GM19372 (cell line): ENCODE measurements at regions not wholly inside any gene's neighbourhood (a gene's known extent, or its start where the extent isn't known, plus 50 kb on each side); places are given as distances from the start of the nearest gene placed in this dataset.

Source experiments
- ATAC-seq: cut with Tn5 transposase; IDR thresholded peaks from one replicate; pipeline ENCODE4 v1.9.1; 2021; ENCODE audit warnings: mild to moderate bottlenecking, low read depth, moderate library complexity; ENCODE audit not compliant: unreplicated experiment

DNA sequence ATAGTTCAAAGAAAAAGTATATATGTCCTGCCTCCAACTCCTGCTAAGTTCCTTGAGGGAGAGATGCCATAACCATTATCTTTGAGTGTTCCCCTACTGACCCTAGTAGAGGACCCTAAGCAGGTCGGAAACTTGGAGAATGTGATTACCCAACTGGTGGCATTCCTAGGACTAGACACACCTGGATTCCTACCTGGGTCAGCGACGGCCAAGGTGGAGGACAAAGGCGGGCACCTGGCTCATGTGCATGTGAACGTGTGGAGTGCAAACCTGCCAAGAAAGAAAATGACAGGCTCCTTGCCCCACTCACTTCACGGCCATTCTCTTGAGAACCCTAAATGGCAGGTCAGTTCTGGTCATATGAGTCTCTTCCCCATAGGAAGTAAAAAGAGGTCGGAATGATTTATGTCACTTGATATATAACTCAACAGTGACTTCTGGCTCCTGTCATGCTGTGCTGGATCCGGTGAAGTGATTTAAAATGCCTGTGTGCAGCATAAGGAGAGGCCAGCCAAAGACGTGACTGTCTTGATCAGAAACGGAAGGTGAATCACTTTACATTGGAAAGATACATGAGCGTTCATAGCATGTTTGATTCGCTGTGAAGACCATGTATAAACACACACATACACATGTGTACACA lies 371.6 kb downstream of the EIPR1 start:
- ATAC-seq, result no peak

DNA sequence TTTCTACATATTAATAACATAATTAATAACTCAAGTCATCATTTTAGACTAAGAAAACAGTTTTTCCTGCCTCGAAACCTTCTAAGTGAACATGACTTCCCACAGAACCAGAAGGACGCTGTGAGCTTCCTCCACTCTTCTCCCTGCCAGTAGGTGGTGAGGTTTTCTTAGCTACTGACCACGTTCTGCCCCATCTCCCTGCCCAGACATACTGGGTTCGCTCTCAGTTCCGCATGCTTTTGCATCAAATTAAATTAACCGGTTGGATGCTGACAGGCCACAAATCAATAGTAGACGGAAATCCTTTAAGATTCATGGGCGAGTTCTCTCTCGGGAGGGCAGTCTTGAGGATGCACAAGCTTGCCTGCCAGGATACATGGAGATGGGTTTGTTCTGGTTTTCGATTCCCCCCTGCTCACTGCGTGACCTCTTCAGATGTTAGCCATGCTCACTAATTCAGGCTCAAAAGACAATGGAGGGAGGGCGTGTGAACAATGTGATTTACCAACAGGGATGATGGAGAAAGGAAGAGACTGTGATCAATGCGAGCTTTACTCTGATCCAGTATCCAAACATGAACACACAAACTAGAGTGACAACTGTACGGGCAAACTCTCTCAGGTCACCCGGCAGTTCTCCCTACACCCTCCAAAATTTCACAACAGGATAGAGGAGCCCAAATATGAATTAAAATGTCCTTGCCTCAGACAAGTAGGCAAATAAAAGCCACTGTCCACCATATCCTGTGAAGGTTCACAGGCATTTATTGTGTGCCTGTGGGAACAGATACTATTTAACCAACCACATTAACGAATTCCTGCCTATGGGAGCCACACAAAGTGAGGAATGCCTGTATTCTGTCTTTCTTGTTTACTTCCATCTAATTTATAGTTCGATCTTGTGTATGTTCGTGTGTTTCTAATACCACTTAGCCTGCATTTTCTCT lies 375.7 kb downstream of the EIPR1 start:
- ATAC-seq, result no peak

DNA sequence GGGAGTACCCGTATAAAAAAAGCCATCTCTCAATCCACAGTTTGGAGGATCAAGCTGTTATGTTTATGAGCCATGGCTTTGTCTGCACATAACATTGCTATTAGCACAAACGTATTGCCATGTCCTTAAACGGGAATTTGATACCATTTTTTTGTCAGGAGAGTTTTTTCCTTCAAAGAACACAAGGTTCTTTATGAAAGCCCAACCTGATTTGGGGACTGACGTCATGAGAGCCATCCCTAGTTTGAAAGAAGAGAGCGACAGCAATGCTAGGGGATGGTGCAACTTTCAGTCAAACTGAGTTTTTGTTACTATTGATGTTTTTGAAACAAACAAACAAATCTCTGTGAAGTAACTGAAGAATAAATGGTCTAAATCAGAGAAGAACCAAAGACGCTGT lies 376.6 kb downstream of the EIPR1 start:
- ATAC-seq, result no peak

GRCh38 chr2:3000125-3000524 lies 377.5 kb downstream of the EIPR1 start:
- no peak for ATAC-seq

DNA sequence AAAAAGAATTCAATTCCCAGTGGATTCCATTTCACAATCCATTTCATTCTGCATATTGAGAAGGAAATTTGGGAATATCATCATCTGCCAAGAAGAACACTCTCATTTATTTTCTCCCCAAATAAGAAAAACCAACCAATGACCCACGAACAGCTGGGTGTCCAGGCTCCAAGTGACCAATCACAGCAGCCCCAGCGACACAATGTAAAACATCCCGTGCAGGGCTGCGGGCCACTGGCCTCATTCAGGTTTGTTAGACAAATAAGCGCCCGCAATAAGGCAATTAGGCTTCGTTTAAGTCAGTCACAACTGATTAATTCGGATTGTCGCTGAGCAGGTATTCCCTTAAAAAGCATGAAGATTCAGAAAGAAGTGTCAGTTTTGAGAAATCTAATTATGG lies 378.6 kb downstream of the EIPR1 start:
- no peak for ATAC-seq

DNA sequence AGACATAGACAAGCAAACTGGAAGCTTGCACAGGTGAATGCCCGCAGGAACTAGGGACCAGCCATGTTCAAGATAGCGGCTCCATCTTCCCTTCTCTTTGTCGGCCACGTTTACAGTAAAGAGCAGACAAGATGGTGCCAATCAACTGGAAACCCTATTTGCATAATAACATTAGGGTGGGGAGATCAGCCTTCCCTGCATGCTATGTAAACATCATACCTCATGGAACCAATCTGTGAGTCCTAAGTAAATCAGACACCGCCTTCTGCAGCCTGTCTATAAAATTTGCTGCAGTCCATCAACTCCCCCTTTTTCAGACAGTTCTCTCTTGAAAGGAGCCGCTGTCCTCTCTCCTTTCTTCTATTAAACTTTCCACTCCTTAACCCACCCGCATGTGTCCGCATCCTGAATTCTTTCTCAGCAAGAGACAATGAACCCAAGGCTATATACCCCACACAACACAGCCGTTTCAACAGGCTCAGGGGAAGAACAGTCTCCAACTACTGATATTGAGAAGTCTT lies 384.4 kb downstream of the EIPR1 start:
- no peak for ATAC-seq

DNA sequence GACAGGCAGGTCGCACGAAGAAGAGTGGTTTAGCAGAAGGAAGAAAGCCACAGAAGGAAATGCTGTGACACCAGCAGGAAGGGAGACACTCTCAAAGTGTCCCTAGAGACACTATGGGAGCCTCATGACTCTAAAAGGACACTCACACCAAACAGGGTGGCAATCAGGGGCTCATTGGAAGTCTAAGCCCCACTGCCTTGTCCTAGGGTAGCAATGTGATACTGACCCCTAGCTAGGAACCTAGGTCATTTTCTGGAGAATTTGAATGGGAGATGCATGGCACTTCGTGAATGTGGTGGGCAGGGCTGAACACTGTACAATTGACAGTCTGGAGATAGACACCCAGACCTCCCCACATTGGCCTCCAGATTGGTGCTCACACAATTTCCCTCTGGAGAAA lies 385.0 kb downstream of the EIPR1 start:
- no peak for ATAC-seq

DNA sequence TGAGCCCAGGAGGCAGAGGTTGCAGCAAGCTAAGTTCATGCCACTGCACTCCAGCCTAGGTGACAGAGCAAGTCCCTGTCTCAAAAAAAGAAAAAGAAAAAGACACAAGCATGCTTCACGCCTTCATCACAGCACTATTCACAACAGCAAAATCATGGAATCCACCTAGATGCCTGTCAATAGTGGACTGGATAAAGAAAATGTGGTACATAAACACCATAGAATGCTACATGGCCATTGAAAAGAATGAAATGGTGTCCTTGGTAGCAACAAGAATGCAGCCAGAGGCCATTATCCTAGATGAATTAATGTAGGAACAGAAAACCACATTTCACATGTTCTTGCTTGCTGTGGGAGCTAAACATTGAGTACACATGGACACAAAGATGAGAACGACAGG lies 392.6 kb downstream of the EIPR1 start:
- ATAC-seq, result no peak

- no peak for ATAC-seq
These were observed 396.6 kb downstream of the EIPR1 start for GRCh38 chr2:2981000-2981399.

DNA sequence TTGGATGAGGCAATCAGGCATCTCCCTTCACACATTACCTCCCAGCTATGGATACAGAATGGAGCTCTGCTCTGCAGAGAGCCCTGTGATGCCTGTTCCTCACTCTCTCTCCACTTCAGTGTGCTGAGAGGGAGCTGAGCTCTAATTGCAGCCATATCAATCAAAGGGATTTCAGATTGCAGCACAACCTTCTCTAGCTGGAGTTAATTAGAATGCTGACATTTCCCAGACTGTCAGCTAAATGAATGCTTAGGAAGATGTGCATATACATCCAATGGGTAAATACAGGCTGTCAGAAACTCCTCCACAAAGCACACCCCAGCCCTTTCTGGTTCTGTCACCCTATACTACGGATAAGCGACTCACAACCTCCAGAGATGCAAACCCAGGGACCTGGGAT lies 402.6 kb downstream of the EIPR1 start:
- no peak for ATAC-seq

DNA sequence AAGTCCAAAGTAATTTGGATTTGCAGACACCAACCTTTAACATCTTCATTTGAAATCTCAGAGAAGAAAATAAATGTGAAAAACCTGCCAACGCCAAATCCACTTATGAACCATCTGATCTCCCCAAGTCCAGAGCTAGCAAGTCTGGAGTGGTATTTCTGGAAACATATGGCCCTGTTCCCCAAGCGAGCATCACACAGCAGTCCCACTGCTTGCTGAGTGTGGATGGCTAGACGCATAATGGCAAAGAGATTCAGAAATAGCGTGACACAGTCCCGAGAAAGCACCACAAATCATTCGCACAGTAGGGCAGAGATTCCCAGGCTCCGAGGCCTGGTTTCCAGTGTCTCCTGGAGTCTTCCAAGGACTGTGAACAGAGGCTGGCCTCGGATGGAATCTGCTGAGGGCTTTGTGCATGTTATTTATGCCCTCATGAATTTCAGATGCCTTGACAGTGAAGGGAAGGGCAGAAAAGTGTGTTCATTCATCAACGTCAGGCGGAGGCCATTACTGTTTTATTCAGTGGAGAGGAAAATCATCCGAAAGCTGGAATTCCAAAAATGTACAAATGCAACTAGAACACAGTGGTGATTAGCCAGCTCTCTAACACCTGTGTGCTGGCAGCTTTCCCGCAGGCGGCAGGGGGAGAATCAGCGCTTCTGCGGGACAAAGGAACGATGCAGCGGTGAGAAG lies 417.0 kb downstream of the EIPR1 start:
- ATAC-seq, result no peak

- ATAC-seq, result no peak
These were observed 427.1 kb downstream of the EIPR1 start for GRCh38 chr2:2950403-2950952.

DNA sequence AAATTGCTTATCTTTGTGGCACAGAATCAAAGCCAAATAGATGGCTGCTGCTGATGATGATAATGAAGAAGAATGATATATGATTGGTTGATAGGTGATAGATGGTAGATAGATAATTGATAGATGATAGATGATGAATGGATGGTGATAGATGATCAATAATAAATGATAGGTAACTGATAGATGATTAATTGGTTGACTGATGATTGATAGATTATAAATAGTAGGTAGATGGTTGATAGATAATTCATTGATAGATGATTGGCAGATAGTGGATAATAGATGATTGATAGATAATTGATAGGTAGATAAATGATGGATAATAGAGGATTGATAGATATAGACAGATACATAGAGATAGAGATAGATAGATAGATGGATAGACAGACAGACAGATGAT lies 430.2 kb downstream of the EIPR1 start:
- no peak for ATAC-seq

DNA sequence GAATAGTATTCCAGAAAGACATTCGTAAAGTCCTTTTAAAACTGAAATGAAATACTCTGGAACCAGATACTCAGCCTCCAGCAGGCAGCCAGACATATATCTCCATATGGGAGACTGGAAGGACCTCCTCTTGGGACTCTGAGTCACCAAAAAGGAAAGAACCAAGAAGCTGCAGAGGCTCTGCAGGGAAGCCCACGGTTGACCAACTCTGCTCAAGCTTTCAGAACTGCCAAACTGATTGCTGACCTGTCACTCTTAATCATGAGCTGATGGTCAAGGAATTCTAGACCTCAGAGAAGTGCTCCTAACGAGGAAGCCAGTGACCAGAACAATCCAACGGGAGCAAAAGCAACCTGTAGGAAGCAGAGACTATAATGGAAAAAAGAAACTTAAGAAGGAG lies 434.7 kb downstream of the EIPR1 start:
- ATAC-seq, result no peak

- ATAC-seq, result no peak
These were observed 435.4 kb downstream of the EIPR1 start for GRCh38 chr2:2942225-2942624.

DNA sequence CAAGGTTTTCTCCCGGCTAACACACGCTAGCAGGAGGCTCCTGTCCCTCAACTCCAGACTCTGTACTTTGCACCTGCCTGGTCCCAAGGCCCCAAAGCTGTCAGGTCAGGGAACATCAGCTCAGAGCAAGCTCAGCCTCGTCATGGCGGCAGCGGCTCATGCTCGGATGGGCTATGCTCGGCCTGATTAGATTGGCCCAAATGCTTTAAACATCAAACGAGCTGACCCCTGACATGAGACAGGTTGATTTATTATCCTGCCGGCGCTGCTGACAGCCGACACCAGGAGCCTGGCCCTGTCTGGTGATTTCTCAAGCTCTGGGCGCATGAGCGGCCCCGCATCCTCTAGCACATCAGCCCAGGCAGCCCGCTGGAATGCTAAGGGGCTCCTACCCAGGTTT lies 436.4 kb downstream of the EIPR1 start:
- no peak for ATAC-seq

DNA sequence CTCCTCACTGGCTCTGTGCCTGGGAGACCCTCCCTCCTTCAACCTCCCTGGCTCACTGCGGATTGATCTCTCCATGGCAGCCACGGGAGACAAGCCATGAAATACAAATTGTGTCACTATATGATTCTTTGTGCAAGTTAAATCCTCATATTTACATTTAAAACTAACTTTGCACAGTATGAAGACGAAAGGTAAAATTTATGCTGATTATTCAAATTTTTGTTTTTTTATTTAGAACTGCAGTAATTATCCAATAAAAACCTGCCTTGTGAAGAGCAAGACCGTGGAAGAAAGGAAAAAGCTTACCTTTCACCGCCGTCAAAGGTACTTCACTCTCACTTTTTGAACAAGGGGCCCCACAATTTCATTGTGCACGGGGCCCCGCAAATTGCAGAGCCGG lies 436.9 kb downstream of the EIPR1 start:
- no peak for ATAC-seq

DNA sequence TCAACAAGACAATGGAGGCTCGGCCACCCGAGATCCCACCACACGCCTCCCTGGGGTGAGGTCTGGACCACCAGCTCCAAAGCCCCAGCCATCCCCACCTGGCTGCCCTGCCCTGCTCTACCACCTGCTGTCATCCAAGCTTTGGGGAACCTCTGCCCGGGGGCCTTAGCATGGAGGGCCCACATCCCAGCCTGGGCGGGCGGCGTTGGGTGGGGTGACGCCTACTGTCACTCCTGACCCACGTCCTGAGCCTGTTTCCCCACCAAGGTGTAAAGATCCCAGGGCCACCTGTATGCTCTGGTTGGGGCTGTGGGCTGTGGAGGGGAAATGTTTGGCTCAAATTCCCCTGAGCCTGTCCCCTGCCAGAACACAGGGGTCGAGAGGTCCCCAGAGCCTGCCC lies 437.6 kb downstream of the EIPR1 start:
- no peak for ATAC-seq

DNA sequence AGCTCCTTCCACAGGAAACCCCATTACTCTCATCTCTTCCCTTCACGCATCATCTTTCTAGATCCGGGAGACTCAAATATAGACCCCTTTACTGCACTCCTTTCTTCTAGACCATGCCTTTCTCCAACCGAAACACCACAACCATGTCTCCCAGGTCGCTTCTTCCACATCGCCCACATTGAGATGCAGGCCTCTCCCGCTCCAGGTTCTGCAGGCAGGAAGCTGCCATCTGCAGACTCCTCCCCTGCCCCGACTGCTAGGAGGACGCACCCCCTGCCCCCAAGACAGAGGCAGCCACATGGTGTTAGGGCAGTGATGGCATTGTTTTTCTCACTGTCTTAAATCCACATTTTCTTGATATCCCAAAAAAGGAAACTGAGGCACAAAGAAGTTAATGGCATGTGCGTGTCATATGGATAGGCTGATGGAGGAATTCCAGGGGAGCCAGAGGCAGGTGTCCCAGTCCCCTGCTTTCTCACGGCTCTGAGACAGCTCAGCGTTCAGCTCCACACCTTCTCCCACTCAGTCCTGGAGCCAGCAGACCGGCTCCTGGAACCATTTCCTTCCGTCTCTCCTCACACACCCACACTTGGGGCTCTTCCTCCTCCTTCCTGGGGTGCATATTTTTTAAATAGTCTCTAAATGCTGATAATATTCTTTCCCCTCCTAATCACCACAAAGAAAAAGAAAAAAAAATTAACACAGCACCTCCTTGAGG lies 438.4 kb downstream of the EIPR1 start:
- no peak for ATAC-seq

DNA sequence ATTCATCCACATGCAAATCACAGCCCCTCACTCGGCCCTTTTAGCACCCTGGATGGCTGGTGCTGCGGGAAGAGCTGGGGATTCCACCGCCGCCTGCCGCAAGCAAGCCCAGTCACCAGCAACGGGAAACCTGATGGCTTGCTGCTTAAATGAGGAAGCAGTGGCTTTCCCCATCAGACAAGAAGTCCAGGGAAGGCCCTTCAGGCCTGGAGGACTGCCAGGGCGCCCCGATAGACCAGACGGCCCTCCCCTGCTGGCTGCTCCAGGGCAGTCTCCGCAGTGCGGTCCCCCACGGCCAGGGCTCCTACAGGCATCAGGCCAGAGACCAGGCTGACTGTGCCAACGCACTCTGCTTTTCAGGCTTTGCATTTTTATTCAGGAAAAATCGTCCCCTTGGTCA lies 439.1 kb downstream of the EIPR1 start:
- no peak for ATAC-seq
